HG03354 (cell line): ENCODE measurements at regions not wholly inside any gene's neighbourhood (a gene's known extent, or its start where the extent isn't known, plus 50 kb on each side); places are given as distances from the start of the nearest gene placed in this dataset.
"Not testable (repeated sequence)": the region's sequence is repeated elsewhere in the genome, so short reads cannot be mapped to it uniquely, and the experiment has no call there.

ENCODE experiments used
- ATAC-seq: cut with Tn5 transposase; IDR thresholded peaks from one replicate; pipeline ENCODE4 v1.9.1; 2021; ENCODE audit warnings: mild to moderate bottlenecking; ENCODE audit not compliant: unreplicated experiment, poor library complexity, severe bottlenecking

- ATAC-seq, result no peak
Measured at GRCh38 chr16:17019366-17019765, 451.4 kb downstream of the XYLT1 start.

- no peak for ATAC-seq
Measured at GRCh38 chr16:17023606-17024005, 447.2 kb downstream of the XYLT1 start.

GRCh38 chr16:17024514-17024913 is 446.2 kb downstream of the XYLT1 start:
- ATAC-seq, result no peak

GRCh38 chr16:17026600-17027242 is 444.0 kb downstream of the XYLT1 start:
- peak; percentile 91 for ATAC-seq

GRCh38 chr16:17027488-17028129 is 443.2 kb downstream of the XYLT1 start:
- peak; percentile 41 for ATAC-seq

- ATAC-seq, result no peak
Measured at GRCh38 chr16:17029602-17030350, 441.0 kb downstream of the XYLT1 start.

GRCh38 chr16:17031484-17032268 is 439.1 kb downstream of the XYLT1 start:
- no peak for ATAC-seq

GRCh38 chr16:17032332-17032731 is 438.4 kb downstream of the XYLT1 start:
- ATAC-seq, result no peak

GRCh38 chr16:17034477-17035252 is 436.1 kb downstream of the XYLT1 start:
- ATAC-seq, result no peak

- ATAC-seq, result no peak
Measured at GRCh38 chr16:17037499-17037898, 433.3 kb downstream of the XYLT1 start.

- no peak for ATAC-seq
Measured at GRCh38 chr16:17038415-17038814, 432.3 kb downstream of the XYLT1 start.

- not testable (repeated sequence) for ATAC-seq
Measured at GRCh38 chr16:17049109-17049508, 421.7 kb downstream of the XYLT1 start.

- ATAC-seq, result no peak
Measured at GRCh38 chr16:17050468-17050867, 420.3 kb downstream of the XYLT1 start.
